Osteoblast (primary cell): ENCODE measurements at regions not wholly inside any gene's neighbourhood (a gene's known extent, or its start where the extent isn't known, plus 50 kb on each side); places are given as distances from the start of the nearest gene placed in this dataset.

ENCODE experiments used
- DNase-seq: peaks from one replicate; pipeline ENCODE4 v3.0.0; 2011; ENCODE audit warnings: low spot score, mixed read lengths; ENCODE audit not compliant: insufficient read length; ENCODE audit errors: missing footprints
- H2AFZ ChIP-seq: 2 replicates; pipeline ENCODE4 v1.6.0; 2011; ENCODE audit warnings: mild to moderate bottlenecking, low read length
- H3K27ac ChIP-seq: 2 replicates; pipeline ENCODE4 v1.5.1; 2011; ENCODE audit warnings: mild to moderate bottlenecking, low read depth, low read length, moderate library complexity
- H3K27me3 ChIP-seq: 2 replicates; pipeline ENCODE4 v1.6.0; 2012; ENCODE audit warnings: mild to moderate bottlenecking, control low read depth, inconsistent platforms, low read length, moderate library complexity; ENCODE audit not compliant: insufficient read depth
- H3K36me3 ChIP-seq: 2 replicates; pipeline ENCODE4 v1.5.1; 2011; ENCODE audit warnings: mild to moderate bottlenecking, low read length, control low read depth, moderate library complexity; ENCODE audit not compliant: insufficient read depth
- H3K4me1 ChIP-seq: 2 replicates; pipeline ENCODE4 v1.5.1; 2011; ENCODE audit warnings: mild to moderate bottlenecking, low read length, control low read depth, moderate library complexity; ENCODE audit not compliant: insufficient read depth
- H3K4me2 ChIP-seq: 2 replicates; pipeline ENCODE4 v1.6.0; 2011; ENCODE audit warnings: mild to moderate bottlenecking, low read length; ENCODE audit not compliant: insufficient read depth
- H3K4me3 ChIP-seq: fragments of 200-600 bp; sonication (generic); 3 replicates; pipeline ENCODE4 v1.5.1; 2012; ENCODE audit warnings: mild to moderate bottlenecking, low read length, inconsistent platforms; ENCODE audit not compliant: insufficient read depth
- H3K79me2 ChIP-seq: 2 replicates; pipeline ENCODE4 v1.6.0; 2012; ENCODE audit warnings: mild to moderate bottlenecking, low read length, control low read depth, inconsistent platforms; ENCODE audit not compliant: insufficient read depth
- H3K9me3 ChIP-seq: 2 replicates; pipeline ENCODE4 v1.5.1; 2011; ENCODE audit warnings: low read depth, low read length, control low read depth
- H4K20me1 ChIP-seq: 2 replicates; pipeline ENCODE4 v1.6.0; 2012; ENCODE audit warnings: mild to moderate bottlenecking, low read length, control low read depth; ENCODE audit not compliant: insufficient read depth
- TF ChIP-seq, protein P1 (sequence below): IDR thresholded peaks from 2 replicates; pipeline ENCODE4 v1.5.1; 2011; ENCODE audit warnings: mild to moderate bottlenecking, low read depth, low read length, moderate library complexity; ENCODE audit errors: extremely low read depth

DNA sequence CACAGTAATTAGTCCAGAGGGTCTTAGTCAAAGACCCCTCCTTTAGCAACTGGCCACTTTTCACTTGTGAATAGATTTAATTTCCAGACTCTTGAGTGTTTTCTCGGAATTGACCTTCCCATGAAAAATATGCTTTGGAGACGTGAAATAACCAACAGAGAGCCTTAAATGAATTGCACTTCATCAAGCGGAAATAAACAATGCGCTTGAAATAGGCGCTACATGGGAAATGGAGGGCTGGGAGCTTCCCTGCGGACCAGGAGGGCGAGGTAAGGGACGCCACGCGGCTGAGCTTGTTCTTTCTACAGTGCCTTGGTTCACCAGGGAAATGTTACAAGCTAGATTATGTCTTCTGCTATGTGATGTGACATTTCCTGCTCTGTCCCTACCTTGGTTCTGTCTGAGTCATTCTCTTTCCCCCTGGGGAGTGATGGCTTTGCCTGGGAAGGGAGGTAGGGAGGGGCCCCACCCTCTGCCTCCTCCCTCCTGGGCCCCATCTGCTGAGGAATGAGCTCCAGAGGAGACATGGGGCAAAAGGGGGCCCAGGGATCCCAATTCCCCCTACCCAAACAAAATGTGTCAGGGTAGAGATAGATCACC lies 619.3 kb downstream of the PTPRU start:
- Histone ChIP-seq H3K4me3 (no peak overlapping the region), H4K20me1 (no peaks in the 10 kb centered on the region), H3K4me2 (no peak overlapping the region), H3K9me3 (no peaks in the 10 kb centered on the region), H2AFZ (no peak overlapping the region), H3K36me3 (no peaks in the 10 kb centered on the region), H3K27me3 (peaks cover 3% of the 10 kb centered on the region), H3K79me2 (no peaks in the 10 kb centered on the region), H3K27ac (no peak overlapping the region), H3K4me1 (no peaks in the 10 kb centered on the region)
- TF ChIP-seq, protein P1, sequence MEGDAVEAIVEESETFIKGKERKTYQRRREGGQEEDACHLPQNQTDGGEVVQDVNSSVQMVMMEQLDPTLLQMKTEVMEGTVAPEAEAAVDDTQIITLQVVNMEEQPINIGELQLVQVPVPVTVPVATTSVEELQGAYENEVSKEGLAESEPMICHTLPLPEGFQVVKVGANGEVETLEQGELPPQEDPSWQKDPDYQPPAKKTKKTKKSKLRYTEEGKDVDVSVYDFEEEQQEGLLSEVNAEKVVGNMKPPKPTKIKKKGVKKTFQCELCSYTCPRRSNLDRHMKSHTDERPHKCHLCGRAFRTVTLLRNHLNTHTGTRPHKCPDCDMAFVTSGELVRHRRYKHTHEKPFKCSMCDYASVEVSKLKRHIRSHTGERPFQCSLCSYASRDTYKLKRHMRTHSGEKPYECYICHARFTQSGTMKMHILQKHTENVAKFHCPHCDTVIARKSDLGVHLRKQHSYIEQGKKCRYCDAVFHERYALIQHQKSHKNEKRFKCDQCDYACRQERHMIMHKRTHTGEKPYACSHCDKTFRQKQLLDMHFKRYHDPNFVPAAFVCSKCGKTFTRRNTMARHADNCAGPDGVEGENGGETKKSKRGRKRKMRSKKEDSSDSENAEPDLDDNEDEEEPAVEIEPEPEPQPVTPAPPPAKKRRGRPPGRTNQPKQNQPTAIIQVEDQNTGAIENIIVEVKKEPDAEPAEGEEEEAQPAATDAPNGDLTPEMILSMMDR: no peak
- DNase-seq: no peak

- Histone ChIP-seq H3K9me3 (no peaks in the 10 kb centered on the region), H3K27ac (no peak overlapping the region), H3K4me3 (no peak overlapping the region), H3K79me2 (no peaks in the 10 kb centered on the region), H3K4me1 (no peaks in the 10 kb centered on the region), H4K20me1 (no peaks in the 10 kb centered on the region), H2AFZ (no peak overlapping the region), H3K27me3 (peaks cover 3% of the 10 kb centered on the region), H3K36me3 (no peaks in the 10 kb centered on the region), H3K4me2 (no peak overlapping the region)
- DNase-seq: no peak
- TF ChIP-seq, protein P1: no peak
These were observed 618.5 kb downstream of the PTPRU start for GRCh38 chr1:29854700-29855276.

GRCh38 chr1:29853716-29854330 lies 617.5 kb downstream of the PTPRU start:
- Histone ChIP-seq H3K4me3 (no peak overlapping the region), H3K4me2 (no peak overlapping the region)
- TF ChIP-seq, protein P1: no peak

GRCh38 chr1:29852248-29852647 lies 615.9 kb downstream of the PTPRU start:
- H3K79me2 ChIP-seq: no peaks in the 10 kb centered on the region
- H3K27me3 ChIP-seq: peaks cover 3% of the 10 kb centered on the region
- H2AFZ ChIP-seq: no peak overlapping the region
- H3K4me2 ChIP-seq: no peak overlapping the region
- no peaks in the 10 kb centered on the region for H3K4me1 ChIP-seq
- no peak overlapping the region for H3K27ac ChIP-seq
- no peaks in the 10 kb centered on the region for H3K9me3 ChIP-seq
- no peak overlapping the region for H3K4me3 ChIP-seq
- TF ChIP-seq, protein P1: no peak
- no peaks in the 10 kb centered on the region for H4K20me1 ChIP-seq
- DNase-seq: no peak
- H3K36me3 ChIP-seq: no peaks in the 10 kb centered on the region

More at GRCh38 chr1:29853716-29854330, 617.5 kb downstream of the PTPRU start:
- Histone ChIP-seq H3K36me3 (no peaks in the 10 kb centered on the region), H2AFZ (no peak overlapping the region), H3K79me2 (no peaks in the 10 kb centered on the region), H3K4me1 (no peaks in the 10 kb centered on the region), H4K20me1 (no peaks in the 10 kb centered on the region), H3K27ac (no peak overlapping the region), H3K27me3 (peaks cover 3% of the 10 kb centered on the region), H3K9me3 (no peaks in the 10 kb centered on the region)
- DNase-seq: no peak
